ENCODE measurements at regions not wholly inside any gene's neighbourhood (a gene's known extent, or its start where the extent isn't known, plus 50 kb on each side); places are given as distances from the start of the nearest gene placed in this dataset.
"Not testable (repeated sequence)": the region's sequence is repeated elsewhere in the genome, so short reads cannot be mapped to it uniquely, and the experiment has no call there.

- DNase-seq (ENCODE audit: low spot score): not testable (repeated sequence)
These were observed 186.8 kb upstream of the EOLA2 start for GRCh38 chrX:150125045-150125444.

GRCh38 chrX:150127216-150127615, 188.9 kb upstream of the EOLA2 start:
- DNase-seq (ENCODE audit: low spot score): no peak

DNA sequence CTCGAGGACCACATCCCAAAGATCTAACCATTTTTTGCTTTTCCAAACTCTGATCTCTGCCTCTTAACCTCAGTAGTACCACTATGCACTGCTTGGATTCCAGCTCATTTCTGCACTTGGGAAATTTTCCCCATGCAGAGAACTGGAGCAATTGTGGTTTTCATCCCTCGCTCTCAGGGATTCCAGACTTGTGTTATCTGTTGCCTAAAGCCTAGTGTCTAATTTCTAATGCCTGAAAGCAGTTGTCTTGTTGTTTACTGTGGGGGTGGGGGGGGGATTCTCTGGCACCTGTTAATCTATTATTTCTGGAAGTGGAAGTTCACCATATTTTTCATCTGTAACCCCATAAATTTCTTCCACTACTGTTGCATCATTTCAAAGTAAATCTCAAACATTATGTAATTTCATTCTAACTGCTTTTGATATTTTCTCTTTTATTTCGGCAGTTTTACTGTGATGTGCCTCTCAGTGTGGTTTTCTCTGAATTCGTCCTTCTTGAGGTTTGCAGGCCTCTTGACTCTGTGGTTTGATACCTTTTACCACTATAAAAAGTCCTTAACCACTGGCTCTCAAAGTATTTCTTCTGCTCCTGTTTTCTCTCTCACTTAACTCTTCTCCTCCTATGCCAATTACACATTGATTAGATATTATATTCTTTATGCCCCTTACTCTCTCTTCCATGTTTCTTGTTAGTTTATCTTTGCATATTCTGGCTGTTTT, 205.6 kb upstream of the EOLA2 start:
- DNase-seq (ENCODE audit: low spot score): no peak

- DNase-seq (ENCODE audit: low spot score): no peak
These were observed 208.1 kb upstream of the EOLA2 start for GRCh38 chrX:150146271-150146896.

- DNase-seq (ENCODE audit: low spot score): no peak
These were observed 210.7 kb upstream of the EOLA2 start for GRCh38 chrX:150148749-150149672.

- no peak for DNase-seq (ENCODE audit: low spot score)
These were observed 211.9 kb upstream of the EOLA2 start for GRCh38 chrX:150150076-150150779.

GRCh38 chrX:150150780-150151125, 212.4 kb upstream of the MAMLD1 start:
- DNase-seq (ENCODE audit: low spot score): no peak

- no peak for DNase-seq (ENCODE audit: low spot score)
These were observed 211.1 kb upstream of the MAMLD1 start for GRCh38 chrX:150152036-150152435.

GRCh38 chrX:150152546-150152945, 210.6 kb upstream of the MAMLD1 start:
- no peak for DNase-seq (ENCODE audit: low spot score)

DNA sequence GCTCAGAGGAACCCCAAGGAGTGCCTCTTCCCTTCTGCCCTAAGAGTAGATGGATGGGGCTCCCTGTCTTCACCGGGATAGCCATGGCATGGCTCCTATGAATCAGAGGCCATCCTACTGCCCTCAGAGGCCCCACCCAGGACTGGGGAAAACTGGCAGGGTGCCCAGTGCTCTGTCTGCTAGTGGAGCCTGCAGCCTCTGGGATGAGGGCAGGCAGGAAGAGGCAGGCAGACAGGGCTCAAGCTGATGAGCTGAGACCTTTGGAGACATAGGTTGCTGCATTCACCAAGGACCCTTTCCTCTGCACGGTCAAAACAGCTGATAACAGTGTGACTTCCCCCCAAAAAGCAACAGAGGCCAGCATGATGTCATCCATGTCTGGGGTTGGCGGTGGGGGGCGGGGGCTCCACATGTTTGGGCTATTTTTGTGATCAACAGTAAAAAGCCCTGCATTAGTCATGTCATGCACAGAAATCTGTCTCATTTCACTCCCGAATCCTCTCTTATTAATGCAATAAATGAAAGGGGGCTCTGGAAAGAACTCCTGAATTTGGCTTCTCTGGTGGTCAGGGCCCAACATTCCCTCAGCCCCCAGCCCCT, 207.6 kb upstream of the MAMLD1 start:
- no peak for DNase-seq (ENCODE audit: low spot score)

- DNase-seq (ENCODE audit: low spot score): no peak
These were observed 206.5 kb upstream of the MAMLD1 start for GRCh38 chrX:150156615-150157014.

GRCh38 chrX:150157291-150157690, 205.8 kb upstream of the MAMLD1 start:
- no peak for DNase-seq (ENCODE audit: low spot score)

GRCh38 chrX:150158554-150159332, 204.4 kb upstream of the MAMLD1 start:
- no peak for DNase-seq (ENCODE audit: low spot score)

DNA sequence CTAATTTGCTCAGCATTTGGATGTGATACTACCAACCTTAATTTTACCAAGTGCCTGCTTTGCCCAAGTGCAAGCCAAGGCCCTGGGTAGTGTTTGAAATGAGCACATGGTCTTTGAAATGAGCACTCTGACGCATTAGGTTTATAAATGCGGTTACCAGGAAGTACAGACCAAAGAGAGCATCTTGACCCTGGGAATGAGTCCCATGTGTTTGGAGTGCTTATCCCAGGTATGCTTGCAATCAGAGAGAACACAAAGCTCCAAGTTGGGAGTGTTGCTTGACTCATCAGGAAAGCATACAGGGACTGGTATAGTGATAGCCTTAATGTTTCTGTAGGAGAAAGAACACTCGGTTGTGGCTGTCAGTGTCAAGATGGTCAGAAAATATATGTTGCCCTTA, 203.6 kb upstream of the MAMLD1 start:
- DNase-seq (ENCODE audit: low spot score): no peak

GRCh38 chrX:150160656-150161055, 202.5 kb upstream of the MAMLD1 start:
- no peak for DNase-seq (ENCODE audit: low spot score)

GRCh38 chrX:150161193-150161592, 201.9 kb upstream of the MAMLD1 start:
- no peak for DNase-seq (ENCODE audit: low spot score)

GRCh38 chrX:150162141-150162540, 201.0 kb upstream of the MAMLD1 start:
- no peak for DNase-seq (ENCODE audit: low spot score)

DNA sequence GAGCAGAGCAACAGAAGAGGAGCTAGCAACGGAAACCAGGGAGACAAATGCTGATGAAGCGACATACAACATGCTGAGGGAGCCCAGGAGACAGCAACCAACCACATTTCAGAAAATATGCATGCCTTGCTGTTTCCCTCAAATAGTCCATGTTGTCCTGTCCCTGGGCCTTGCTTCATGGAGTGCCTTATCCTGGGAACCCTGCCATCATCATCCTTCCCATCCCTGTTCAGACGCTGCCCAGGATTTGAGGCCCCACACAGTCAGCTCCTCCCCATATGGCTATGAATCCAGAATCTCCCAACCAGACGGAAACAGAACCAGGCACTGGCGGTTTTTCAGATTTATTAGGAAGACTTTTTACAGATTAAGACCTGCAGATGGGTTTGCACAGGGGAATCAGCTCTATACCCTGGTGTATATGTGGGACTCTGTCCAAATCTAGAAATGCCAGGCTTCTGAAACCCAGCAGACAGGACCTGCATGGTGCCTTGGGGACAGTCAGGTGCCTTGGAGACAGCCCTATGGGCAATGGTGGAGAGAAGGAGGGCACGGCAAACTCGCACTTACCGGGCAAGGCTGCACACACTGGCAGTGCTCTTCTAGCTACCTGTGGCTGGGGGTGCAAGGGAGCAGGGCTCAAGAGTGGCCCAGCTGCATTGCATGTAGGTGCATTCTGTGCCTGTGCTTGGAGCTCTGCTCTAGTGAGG, 199.7 kb upstream of the MAMLD1 start:
- DNase-seq (ENCODE audit: low spot score): no peak

DNA sequence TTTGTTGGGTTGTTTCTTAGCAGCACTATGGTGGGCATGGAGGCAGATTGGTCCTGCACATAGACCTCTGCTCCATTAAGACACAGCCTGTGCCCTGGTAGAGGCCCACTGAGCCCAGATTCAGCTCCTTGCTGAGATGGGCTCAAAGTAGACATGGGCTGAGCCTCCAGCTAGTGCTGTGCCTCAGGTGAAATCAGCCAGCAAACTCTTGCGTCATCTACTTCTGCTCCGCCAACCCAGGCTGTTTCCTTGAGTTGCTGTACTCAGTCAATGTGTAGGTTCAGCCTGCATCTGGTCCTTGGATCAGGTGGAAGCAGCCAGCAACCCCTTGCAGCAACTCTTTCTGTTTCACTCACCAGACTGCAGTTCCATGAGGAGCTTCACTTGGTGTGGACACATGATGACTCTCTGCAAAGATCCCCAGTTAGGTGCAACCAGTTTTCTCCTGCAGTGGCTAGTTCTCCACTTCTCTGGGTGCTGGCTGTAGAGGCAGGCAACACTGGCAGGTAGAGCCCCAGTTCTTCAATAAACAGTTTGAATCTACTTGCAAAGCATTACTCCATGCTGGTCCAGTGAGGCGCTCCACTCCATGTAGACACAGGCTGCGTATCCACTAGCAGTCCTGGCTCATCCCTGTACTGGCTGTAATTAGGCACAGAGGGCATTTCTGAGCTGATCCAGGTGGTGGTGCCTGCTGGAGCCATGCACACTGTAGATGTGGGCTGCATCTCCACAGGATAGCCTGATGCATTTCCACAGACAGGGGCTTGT, 199.0 kb upstream of the MAMLD1 start:
- no peak for DNase-seq (ENCODE audit: low spot score)

All from ecto neural progenitor cell (in vitro differentiated cells).